GM23338 (cell line): ENCODE measurements at regions not wholly inside any gene's neighbourhood (a gene's known extent, or its start where the extent isn't known, plus 50 kb on each side); places are given as distances from the start of the nearest gene placed in this dataset.

ENCODE experiments used
- ATAC-seq: fragments of 200-7000 bp; cut with Tn5 transposase; 3 replicates; pipeline ENCODE4 v1.9.1; 2020
- DNase-seq: peaks from one replicate; pipeline ENCODE4 v3.0.0-alpha.2; 2015; ENCODE audit warnings: low spot score
- H2AFZ ChIP-seq: fragments of 200-600 bp; sonication (generic); 2 replicates; pipeline ENCODE4 v1.8.0; 2016; ENCODE audit warnings: antibody characterized with exemption, mild to moderate bottlenecking, moderate library complexity
- H3F3A ChIP-seq: fragments of 200-600 bp; sonication (generic); replicated peaks from 2 replicates; pipeline ENCODE4 v1.8.0; 2017; ENCODE audit warnings: antibody characterized with exemption, mixed run types, low read depth
- H3K27ac ChIP-seq: fragments of 200-600 bp; sonication (generic); 2 replicates; pipeline ENCODE4 v1.6.1; 2016; ENCODE audit warnings: low read depth
- H3K27me3 ChIP-seq: fragments of 200-600 bp; sonication (generic); 2 replicates; pipeline ENCODE4 v1.8.0; 2016; ENCODE audit warnings: mild to moderate bottlenecking, mixed run types, moderate library complexity; ENCODE audit not compliant: insufficient read depth
- H3K36me3 ChIP-seq: fragments of 200-600 bp; sonication (generic); 2 replicates; pipeline ENCODE4 v1.8.0; 2016; ENCODE audit warnings: mild to moderate bottlenecking; ENCODE audit not compliant: insufficient read depth
- H3K4me1 ChIP-seq: fragments of 200-600 bp; sonication (generic); 2 replicates; pipeline ENCODE4 v1.8.0; 2016; ENCODE audit warnings: mild to moderate bottlenecking, moderate library complexity; ENCODE audit not compliant: insufficient read depth
- H3K4me2 ChIP-seq: fragments of 200-600 bp; sonication (generic); 2 replicates; pipeline ENCODE4 v1.7.1; 2017; ENCODE audit warnings: mixed run types
- H3K4me3 ChIP-seq: fragments of 200-600 bp; sonication (generic); 2 replicates; pipeline ENCODE4 v1.6.1; 2016; ENCODE audit warnings: mixed run types
- H3K79me2 ChIP-seq: fragments of 200-600 bp; sonication (generic); replicated peaks from 2 replicates; pipeline ENCODE4 v1.8.0; 2017; ENCODE audit warnings: mild to moderate bottlenecking; ENCODE audit not compliant: insufficient read depth
- H3K9me2 ChIP-seq: fragments of 200-600 bp; sonication (generic); 2 replicates; pipeline ENCODE4 v1.8.0; 2017; ENCODE audit not compliant: insufficient read depth
- H4K20me1 ChIP-seq: fragments of 200-600 bp; sonication (generic); replicated peaks from 2 replicates; pipeline ENCODE4 v1.8.0; 2017; ENCODE audit warnings: mild to moderate bottlenecking; ENCODE audit not compliant: insufficient read depth
- H3K27ac Mint-ChIP-seq: 2 replicates; pipeline ENCODE4 v1.8.0; 2020; ENCODE audit warnings: inconsistent platforms, mild to moderate bottlenecking, moderate library complexity, mixed read lengths
- H3K27me3 Mint-ChIP-seq: 3 replicates; pipeline ENCODE4 v1.8.0; 2022; ENCODE audit warnings: low read depth, mild to moderate bottlenecking, moderate library complexity, mixed read lengths, inconsistent platforms; ENCODE audit not compliant: insufficient read depth, poor library complexity
- H3K36me3 Mint-ChIP-seq: 3 replicates; pipeline ENCODE4 v1.8.0; 2021; ENCODE audit warnings: low read depth, mild to moderate bottlenecking, inconsistent platforms, moderate library complexity, mixed read lengths
- H3K4me1 Mint-ChIP-seq: 3 replicates; pipeline ENCODE4 v1.8.0; 2020; ENCODE audit warnings: mild to moderate bottlenecking, inconsistent platforms, mixed read lengths
- H3K4me3 Mint-ChIP-seq: 3 replicates; pipeline ENCODE4 v1.8.0; 2021; ENCODE audit warnings: moderate library complexity, mild to moderate bottlenecking, inconsistent platforms, mixed read lengths
- H3K9me3 Mint-ChIP-seq: 3 replicates; pipeline ENCODE4 v1.8.0; 2020; ENCODE audit warnings: moderate library complexity, mild to moderate bottlenecking, inconsistent platforms, mixed read lengths
- CREB1 ChIP-seq: fragments of 250-450 bp; sonication (Bioruptor Pico); IDR thresholded peaks from 2 replicates; pipeline ENCODE4 v1.5.0; 2020; ENCODE audit warnings: low read depth, mild to moderate bottlenecking, moderate library complexity
- ETS1 ChIP-seq: IDR thresholded peaks from 2 replicates; pipeline ENCODE4 v1.6.1; 2016; ENCODE audit warnings: antibody characterized with exemption
- EZH2 ChIP-seq: fragments of 200-600 bp; sonication (generic); IDR thresholded peaks from one replicate; pipeline ENCODE4 v1.8.0; 2017; ENCODE audit warnings: antibody characterized with exemption, mild to moderate bottlenecking, low read depth; ENCODE audit not compliant: unreplicated experiment
- EZH2phosphoT487 ChIP-seq: fragments of 200-600 bp; sonication (generic); IDR thresholded peaks from one replicate; pipeline ENCODE4 v1.8.1; 2018; ENCODE audit warnings: antibody characterized with exemption; ENCODE audit not compliant: unreplicated experiment
- JUNB ChIP-seq: IDR thresholded peaks from one replicate; pipeline ENCODE4 v1.6.1; 2016; ENCODE audit warnings: antibody characterized with exemption; ENCODE audit not compliant: unreplicated experiment
- NANOG ChIP-seq: IDR thresholded peaks from 2 replicates; pipeline ENCODE4 v1.6.1; 2016; ENCODE audit warnings: antibody characterized with exemption, borderline replicate concordance
- POLR2AphosphoS5 ChIP-seq: IDR thresholded peaks from 2 replicates; pipeline ENCODE4 v1.6.1; 2016; ENCODE audit warnings: antibody characterized with exemption, low read depth
- STAT1 ChIP-seq: IDR thresholded peaks from one replicate; pipeline ENCODE4 v1.6.1; 2016; ENCODE audit warnings: antibody characterized with exemption; ENCODE audit not compliant: unreplicated experiment
- ZNF114 ChIP-seq: fragments of 250-450 bp; sonication (Bioruptor Pico); IDR thresholded peaks from 2 replicates; pipeline ENCODE4 v1.5.0; 2020; ENCODE audit warnings: mild to moderate bottlenecking, moderate library complexity
- ZNF331 ChIP-seq: fragments of 250-450 bp; sonication (Bioruptor Pico); IDR thresholded peaks from 2 replicates; pipeline ENCODE4 v1.5.0; 2020; ENCODE audit warnings: low read depth, mild to moderate bottlenecking, moderate library complexity
- TF ChIP-seq, protein P1 (sequence below): IDR thresholded peaks from one replicate; pipeline ENCODE4 v1.6.1; 2018; ENCODE audit warnings: antibody characterized with exemption; ENCODE audit not compliant: unreplicated experiment
- TF ChIP-seq, protein P2 (sequence below): fragments of 250-450 bp; sonication (Bioruptor Pico); IDR thresholded peaks from 2 replicates; pipeline ENCODE4 v1.5.0; 2020; ENCODE audit warnings: mild to moderate bottlenecking, moderate library complexity
- TF ChIP-seq, protein P3 (sequence below), 2 experiments: fragments of 200-600 bp in 1 of 2; sonication (generic) in 1 of 2; conservative IDR thresholded peaks; 2 replicates each; pipeline versions ENCODE4 v1.5.1 to v1.6.1; 2016 to 2017; ENCODE audit warnings: antibody characterized with exemption in 2 of 2, low read depth in 2 of 2, mild to moderate bottlenecking in 2 of 2, moderate library complexity in 1 of 2

GRCh38 chr20:60926831-60927230, 325.2 kb upstream of the CDH4 start:
- no peaks in the 10 kb centered on the region for H3K9me3 Mint-ChIP-seq
- TF ChIP-seq, protein P1, sequence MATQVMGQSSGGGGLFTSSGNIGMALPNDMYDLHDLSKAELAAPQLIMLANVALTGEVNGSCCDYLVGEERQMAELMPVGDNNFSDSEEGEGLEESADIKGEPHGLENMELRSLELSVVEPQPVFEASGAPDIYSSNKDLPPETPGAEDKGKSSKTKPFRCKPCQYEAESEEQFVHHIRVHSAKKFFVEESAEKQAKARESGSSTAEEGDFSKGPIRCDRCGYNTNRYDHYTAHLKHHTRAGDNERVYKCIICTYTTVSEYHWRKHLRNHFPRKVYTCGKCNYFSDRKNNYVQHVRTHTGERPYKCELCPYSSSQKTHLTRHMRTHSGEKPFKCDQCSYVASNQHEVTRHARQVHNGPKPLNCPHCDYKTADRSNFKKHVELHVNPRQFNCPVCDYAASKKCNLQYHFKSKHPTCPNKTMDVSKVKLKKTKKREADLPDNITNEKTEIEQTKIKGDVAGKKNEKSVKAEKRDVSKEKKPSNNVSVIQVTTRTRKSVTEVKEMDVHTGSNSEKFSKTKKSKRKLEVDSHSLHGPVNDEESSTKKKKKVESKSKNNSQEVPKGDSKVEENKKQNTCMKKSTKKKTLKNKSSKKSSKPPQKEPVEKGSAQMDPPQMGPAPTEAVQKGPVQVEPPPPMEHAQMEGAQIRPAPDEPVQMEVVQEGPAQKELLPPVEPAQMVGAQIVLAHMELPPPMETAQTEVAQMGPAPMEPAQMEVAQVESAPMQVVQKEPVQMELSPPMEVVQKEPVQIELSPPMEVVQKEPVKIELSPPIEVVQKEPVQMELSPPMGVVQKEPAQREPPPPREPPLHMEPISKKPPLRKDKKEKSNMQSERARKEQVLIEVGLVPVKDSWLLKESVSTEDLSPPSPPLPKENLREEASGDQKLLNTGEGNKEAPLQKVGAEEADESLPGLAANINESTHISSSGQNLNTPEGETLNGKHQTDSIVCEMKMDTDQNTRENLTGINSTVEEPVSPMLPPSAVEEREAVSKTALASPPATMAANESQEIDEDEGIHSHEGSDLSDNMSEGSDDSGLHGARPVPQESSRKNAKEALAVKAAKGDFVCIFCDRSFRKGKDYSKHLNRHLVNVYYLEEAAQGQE: no peak
- TF ChIP-seq EZH2phosphoT487 (no peak), EZH2 (no peak), JUNB (no peak), POLR2AphosphoS5 (no peak), ZNF114 (CRISPR knock-in tag) (no peak), NANOG (no peak), CREB1 (CRISPR knock-in tag) (no peak), STAT1 (no peak), ZNF331 (CRISPR knock-in tag) (no peak), ETS1 (no peak)
- TF ChIP-seq, protein P2, sequence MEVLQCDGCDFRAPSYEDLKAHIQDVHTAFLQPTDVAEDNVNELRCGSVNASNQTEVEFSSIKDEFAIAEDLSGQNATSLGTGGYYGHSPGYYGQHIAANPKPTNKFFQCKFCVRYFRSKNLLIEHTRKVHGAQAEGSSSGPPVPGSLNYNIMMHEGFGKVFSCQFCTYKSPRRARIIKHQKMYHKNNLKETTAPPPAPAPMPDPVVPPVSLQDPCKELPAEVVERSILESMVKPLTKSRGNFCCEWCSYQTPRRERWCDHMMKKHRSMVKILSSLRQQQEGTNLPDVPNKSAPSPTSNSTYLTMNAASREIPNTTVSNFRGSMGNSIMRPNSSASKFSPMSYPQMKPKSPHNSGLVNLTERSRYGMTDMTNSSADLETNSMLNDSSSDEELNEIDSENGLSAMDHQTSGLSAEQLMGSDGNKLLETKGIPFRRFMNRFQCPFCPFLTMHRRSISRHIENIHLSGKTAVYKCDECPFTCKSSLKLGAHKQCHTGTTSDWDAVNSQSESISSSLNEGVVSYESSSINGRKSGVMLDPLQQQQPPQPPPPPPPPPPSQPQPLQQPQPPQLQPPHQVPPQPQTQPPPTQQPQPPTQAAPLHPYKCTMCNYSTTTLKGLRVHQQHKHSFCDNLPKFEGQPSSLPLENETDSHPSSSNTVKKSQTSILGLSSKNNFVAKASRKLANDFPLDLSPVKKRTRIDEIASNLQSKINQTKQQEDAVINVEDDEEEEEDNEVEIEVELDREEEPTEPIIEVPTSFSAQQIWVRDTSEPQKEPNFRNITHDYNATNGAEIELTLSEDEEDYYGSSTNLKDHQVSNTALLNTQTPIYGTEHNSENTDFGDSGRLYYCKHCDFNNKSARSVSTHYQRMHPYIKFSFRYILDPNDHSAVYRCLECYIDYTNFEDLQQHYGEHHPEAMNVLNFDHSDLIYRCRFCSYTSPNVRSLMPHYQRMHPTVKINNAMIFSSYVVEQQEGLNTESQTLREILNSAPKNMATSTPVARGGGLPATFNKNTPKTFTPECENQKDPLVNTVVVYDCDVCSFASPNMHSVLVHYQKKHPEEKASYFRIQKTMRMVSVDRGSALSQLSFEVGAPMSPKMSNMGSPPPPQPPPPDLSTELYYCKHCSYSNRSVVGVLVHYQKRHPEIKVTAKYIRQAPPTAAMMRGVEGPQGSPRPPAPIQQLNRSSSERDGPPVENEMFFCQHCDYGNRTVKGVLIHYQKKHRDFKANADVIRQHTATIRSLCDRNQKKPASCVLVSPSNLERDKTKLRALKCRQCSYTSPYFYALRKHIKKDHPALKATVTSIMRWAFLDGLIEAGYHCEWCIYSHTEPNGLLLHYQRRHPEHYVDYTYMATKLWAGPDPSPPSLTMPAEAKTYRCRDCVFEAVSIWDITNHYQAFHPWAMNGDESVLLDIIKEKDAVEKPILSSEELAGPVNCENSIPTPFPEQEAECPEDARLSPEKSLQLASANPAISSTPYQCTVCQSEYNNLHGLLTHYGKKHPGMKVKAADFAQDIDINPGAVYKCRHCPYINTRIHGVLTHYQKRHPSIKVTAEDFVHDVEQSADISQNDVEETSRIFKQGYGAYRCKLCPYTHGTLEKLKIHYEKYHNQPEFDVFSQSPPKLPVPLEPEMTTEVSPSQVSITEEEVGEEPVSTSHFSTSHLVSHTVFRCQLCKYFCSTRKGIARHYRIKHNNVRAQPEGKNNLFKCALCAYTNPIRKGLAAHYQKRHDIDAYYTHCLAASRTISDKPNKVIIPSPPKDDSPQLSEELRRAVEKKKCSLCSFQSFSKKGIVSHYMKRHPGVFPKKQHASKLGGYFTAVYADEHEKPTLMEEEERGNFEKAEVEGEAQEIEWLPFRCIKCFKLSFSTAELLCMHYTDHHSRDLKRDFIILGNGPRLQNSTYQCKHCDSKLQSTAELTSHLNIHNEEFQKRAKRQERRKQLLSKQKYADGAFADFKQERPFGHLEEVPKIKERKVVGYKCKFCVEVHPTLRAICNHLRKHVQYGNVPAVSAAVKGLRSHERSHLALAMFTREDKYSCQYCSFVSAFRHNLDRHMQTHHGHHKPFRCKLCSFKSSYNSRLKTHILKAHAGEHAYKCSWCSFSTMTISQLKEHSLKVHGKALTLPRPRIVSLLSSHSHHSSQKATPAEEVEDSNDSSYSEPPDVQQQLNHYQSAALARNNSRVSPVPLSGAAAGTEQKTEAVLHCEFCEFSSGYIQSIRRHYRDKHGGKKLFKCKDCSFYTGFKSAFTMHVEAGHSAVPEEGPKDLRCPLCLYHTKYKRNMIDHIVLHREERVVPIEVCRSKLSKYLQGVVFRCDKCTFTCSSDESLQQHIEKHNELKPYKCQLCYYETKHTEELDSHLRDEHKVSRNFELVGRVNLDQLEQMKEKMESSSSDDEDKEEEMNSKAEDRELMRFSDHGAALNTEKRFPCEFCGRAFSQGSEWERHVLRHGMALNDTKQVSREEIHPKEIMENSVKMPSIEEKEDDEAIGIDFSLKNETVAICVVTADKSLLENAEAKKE (CRISPR knock-in tag): no peak
- TF ChIP-seq, protein P3, sequence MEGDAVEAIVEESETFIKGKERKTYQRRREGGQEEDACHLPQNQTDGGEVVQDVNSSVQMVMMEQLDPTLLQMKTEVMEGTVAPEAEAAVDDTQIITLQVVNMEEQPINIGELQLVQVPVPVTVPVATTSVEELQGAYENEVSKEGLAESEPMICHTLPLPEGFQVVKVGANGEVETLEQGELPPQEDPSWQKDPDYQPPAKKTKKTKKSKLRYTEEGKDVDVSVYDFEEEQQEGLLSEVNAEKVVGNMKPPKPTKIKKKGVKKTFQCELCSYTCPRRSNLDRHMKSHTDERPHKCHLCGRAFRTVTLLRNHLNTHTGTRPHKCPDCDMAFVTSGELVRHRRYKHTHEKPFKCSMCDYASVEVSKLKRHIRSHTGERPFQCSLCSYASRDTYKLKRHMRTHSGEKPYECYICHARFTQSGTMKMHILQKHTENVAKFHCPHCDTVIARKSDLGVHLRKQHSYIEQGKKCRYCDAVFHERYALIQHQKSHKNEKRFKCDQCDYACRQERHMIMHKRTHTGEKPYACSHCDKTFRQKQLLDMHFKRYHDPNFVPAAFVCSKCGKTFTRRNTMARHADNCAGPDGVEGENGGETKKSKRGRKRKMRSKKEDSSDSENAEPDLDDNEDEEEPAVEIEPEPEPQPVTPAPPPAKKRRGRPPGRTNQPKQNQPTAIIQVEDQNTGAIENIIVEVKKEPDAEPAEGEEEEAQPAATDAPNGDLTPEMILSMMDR (conservative IDR thresholded peaks at IDR 0.05; ENCODE audit: low read depth in 2 of 2): no peak
- Histone ChIP-seq H3K27me3 (no peaks in the 10 kb centered on the region), H2AFZ (no peak overlapping the region), H3K36me3 (no peaks in the 10 kb centered on the region), H3K9me2 (no peaks in the 10 kb centered on the region), H3K79me2 (no peaks in the 10 kb centered on the region), H3K4me3 (no peak overlapping the region), H4K20me1 (no peaks in the 10 kb centered on the region), H3K4me1 (no peaks in the 10 kb centered on the region), H3F3A (no peaks in the 10 kb centered on the region), H3K27ac (no peak overlapping the region), H3K4me2 (no peak overlapping the region)
- ATAC-seq: no peak
- H3K36me3 Mint-ChIP-seq: no peaks in the 10 kb centered on the region
- DNase-seq: no peak
- no peak overlapping the region for H3K27ac Mint-ChIP-seq
- H3K4me1 Mint-ChIP-seq: no peaks in the 10 kb centered on the region
- peaks cover 15% of the 10 kb centered on the region for H3K27me3 Mint-ChIP-seq
- no peak overlapping the region for H3K4me3 Mint-ChIP-seq
